ENCODE measurements at regions not wholly inside any gene's neighbourhood (a gene's known extent, or its start where the extent isn't known, plus 50 kb on each side); places are given as distances from the start of the nearest gene placed in this dataset.

DNA sequence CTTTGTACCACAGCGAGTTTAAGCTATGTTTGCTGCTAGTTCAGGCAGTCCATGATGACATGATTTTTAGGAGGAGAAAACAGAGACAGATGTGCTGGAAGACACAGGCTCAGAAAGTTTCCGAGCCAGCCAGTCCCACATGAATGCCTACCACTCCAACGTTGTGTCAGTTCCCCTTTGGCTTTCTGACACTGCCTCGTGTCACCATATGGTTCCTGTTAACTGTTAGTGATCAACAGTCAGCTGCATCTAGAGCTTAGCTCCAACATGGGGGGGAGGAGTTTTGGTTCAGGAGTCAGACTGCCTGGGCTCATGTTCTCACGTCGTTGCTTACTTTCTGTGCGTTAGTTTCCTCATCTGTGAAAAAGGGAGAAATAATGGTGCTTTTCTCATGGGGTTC, 343.7 kb downstream of the MID1IP1 start:
- no peak for DNase-seq

DNA sequence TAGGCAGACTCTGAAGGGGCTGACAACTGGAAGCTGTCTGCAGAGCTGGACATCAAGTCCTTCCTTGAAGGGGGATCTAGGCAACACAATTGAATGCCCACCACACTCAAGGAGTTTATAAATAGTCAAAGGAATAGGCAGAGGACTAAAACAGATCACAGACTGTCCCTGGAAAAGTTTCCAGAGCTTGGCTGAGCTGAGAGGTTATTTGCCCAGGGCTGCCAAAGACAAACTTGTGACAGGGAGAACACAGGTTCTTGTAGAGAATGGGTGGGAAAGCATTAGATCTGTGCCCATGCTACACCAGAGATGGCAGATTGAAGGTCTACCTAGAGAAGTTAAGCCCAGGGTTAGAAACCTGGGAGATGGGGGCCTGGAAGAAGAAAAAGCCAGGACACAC, 344.6 kb downstream of the MID1IP1 start:
- no peak for DNase-seq

DNA sequence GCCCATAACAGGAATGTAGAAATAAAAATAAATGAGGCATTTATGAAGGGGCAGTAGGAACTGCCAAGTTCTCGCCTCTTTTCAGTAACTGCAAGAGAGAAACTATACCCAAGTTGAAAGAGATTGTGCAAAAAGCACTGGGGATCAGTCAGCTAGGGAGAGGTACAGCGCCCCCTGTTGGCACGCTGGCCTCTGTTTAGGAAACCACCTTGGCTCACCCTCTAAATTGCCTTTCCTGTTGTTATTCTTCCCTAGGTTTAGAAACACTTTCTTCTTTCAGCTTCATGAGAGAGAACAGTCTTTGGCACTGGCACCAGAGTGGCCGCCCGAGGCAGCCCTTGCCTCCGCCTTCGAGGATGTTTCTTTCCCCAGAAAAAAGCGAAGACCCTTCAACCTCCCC, 348.5 kb downstream of the MID1IP1 start:
- peak; percentile 70 for DNase-seq

DNA sequence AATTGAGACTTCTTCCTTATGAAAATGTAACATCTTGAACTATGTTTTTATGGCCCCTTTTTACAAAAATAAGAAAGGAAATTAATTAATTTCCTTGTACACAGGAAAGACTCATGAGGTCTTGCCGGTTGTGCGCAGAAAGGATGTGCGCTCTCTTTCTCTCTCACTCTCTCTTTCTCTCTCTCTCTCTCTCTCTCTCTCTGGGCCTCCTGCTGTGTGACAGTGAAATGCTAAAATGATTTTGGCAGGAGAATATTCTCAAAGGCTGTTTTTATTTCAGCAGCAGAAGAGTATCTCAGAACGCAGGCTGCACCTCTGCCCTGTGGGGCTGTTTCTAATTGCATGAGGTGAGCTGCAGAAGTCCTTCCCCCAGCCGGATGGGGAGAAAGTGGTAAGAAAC, 349.0 kb downstream of the MID1IP1 start:
- DNase-seq: no peak

DNA sequence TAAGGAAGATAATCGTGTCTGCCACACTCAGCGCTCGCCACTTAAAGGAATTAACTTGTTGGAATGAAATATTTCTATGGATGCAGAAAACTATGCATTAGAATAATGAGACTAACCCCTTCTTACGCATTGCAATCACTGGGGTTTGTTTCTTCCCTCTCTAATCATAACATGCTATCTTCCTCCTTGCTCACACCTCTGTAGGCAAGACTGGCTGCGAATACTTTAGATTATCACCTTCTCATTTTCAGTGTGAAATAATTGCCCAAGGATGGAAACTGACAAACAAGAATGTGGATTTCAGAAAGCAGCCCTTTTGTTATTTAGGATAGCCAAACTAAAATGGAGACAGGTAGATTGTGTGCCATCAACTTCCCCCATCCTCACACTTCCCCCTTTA, 349.4 kb downstream of the MID1IP1 start:
- DNase-seq: no peak

DNA sequence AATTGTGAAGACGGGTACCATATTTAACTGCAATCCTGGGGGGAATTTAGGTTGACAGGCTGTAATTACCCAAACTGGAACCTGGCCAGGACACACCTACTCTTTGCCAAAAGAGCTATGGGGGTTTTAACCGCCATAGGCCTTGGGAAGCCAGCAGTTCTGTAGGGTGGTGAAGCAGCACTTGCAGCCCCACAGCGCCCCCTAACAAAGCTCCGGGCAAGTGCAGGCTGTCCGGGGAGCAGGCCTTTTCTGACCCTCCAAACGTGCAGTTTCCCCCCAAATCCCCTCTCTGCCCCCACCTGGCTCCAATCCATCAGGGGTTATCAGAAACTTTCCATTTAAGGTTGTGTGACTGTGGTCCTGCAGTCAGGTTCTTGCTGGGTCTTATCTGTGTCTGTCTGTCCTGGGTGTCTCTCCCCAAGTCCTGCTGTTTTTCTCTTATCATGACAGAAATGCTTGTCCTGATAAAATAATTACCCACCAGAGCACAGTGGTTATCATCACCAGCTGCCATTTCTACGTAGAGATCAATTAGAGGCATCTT, 350.9 kb downstream of the MID1IP1 start:
- peak; percentile 37 for DNase-seq

DNA sequence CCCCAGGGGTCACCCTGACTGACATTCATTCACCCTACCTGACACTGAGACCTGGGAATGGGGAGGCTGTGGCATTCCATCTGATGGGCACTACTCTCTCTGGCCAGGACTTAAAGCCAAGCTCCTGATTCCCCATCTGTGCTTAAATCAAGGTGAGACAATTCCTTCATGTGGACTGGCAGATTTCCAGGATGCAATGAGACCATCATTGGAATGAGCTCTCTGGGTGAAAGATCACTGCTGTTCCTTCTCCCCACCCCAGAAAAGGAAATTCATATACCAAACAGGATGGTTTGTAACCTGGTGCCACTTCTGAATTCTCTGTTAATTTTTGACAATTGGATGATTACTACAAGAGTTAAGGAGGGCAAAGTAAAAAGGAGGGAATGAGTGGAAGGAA, 354.8 kb downstream of the MID1IP1 start:
- no peak for DNase-seq

DNA sequence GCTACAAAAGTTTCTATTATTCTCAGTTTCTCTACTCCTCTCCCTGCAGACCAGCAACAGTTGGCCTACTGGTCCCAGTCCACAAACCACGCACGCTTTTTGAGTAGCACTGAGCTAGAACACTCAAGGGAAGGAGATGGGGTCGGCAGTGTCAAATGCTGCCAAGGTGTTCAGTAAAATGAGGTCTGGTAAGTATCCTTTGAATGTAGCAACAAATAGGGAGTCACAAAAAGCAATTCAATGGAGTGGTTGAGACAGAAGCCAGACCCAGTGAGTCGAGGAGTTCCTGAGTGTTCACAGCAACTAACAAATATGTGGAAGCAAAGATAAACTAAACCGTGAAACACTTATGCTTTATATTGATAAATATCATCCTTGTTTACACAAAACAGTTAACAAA, 355.7 kb downstream of the MID1IP1 start:
- no peak for DNase-seq

DNA sequence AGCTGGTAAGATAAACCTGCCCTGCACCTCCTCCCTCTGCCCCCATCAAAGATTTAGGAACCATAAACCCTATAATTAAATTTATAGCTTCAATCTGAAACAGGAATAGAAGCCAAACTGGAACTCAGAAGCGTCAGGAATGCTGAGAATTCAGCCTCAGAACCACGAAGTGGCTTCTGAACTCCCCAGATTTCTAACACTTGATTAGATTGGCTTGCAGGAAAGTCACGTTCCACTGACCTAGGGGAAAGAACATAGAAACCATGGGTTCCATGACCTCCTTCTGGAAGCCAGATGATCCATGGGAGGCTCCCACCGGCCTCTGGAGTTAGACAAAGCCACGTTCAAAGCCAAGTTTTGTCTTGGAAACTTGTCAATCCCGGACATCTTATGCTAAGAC, 356.5 kb downstream of the MID1IP1 start:
- DNase-seq: peak; percentile 21

DNA sequence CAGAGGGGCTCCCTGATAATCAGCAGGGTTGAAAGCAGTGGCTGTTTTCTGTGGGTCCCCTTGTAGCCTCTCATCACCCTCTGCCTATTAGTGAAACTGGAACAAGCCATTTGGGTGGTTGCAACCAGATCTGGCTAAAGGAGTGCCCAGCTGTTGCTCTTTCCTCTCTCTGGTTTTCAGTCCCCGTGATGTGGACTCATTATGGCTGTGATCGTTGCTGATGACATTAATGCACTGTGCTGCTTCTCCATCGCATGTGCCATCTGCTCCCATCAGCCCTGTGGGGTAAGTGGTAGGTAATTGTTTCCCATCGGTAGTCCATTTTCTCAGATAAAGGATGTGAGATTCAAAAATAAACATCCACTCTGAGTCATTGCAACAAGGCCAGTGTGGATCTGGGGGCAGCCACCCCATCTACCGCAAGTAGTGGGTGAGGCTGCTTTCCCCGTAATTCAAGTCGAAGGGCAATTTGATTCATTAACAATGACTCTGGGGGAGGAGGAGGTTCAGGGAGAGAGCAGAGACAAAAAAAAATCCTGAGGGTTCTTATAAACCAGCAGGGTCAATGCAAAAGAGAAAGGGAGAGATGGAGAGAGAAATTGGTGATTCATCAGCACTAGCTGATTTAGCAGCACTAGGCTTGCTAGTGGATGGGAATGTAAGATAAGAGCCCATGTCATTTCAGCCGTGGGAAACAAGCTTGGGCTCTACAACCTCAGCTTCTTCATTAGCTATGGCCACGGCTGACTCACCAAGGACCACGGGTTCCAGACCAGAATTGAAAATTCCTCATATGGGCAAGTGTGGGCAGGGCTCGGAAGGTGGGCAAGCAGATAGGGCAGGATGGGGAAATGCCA, 357.8 kb downstream of the MID1IP1 start:
- DNase-seq: peak; percentile 54

DNA sequence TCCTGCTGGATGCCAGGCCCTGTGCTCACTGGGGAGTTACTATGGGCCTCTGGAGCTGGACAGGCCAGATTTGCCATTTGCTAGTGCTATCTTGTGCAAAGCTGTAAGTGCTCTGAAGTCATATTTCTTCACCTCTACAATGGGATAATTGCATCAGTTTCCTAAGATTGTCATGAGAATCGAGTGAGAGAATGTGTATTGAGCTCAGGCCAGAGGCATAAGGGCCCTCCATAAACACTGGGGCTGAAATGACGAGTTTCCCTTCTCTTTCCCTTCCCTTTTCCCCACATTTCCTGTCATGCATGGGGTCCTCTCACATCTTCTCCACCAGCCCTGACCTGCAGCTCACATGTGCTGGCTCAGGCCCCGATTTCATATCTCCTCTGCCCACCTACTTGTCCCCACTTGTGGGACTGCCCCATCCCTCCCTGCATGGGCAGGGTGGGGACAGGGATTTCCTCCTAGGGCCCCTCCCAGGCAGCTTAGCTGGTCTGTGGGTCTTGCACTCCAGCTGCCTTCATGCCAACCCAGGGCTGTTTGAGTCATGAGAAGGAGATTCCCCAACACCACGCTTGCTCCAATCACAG, 358.8 kb downstream of the MID1IP1 start:
- no peak for DNase-seq

DNA sequence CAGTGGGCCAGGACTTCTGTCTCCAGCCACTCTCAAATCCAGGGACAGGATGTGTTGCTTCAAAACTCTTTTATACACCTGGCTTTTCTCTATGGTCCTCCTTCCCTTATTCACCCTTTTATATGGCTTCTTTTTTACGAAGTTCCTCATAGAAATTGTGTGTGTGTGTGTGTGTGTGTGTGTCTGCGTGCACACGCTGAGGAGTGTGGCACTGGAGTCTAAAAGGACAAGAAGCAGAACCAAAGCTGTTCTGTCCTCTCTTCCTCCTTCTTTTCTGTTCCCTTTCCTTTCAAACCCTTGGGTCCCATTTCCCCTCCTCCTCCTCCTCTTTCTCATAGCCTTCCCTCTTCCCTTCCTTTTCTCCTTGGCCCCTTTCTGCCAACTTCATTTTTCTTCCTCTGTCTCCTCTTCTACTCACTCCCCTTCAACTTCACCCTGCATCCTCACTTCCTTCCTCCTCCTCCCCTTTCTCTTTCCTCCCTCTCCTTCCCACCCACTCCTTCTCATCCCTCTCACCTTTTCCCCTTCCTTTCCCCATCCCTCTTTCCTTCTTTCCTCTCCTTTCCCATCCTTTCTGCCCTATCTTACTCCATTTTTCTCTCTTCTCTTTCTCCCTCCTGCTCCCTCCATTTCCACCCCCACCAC, 360.5 kb downstream of the MID1IP1 start:
- no peak for DNase-seq

DNA sequence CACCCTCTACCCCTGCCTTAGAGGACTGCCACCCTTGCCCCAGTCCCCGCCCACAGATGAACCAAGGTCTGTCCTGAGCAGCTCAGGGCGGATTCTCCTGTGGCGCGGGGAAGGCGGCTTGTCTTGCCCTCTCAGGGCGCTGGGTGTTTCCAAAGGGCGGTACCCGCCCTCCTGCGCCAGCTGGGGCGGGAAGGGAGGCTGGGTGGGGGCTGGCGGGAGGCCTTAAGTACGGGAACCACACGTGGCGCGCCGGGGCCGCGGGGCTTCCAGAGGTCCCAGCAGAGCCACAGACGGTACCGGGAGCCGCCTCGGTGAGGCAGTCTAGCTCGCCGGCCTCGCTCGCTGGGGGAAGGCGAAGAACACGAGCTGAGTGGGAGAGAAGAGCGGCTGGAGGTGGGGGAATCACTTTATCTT, 361.1 kb downstream of the MID1IP1 start:
- peak; percentile 48 for DNase-seq

DNA sequence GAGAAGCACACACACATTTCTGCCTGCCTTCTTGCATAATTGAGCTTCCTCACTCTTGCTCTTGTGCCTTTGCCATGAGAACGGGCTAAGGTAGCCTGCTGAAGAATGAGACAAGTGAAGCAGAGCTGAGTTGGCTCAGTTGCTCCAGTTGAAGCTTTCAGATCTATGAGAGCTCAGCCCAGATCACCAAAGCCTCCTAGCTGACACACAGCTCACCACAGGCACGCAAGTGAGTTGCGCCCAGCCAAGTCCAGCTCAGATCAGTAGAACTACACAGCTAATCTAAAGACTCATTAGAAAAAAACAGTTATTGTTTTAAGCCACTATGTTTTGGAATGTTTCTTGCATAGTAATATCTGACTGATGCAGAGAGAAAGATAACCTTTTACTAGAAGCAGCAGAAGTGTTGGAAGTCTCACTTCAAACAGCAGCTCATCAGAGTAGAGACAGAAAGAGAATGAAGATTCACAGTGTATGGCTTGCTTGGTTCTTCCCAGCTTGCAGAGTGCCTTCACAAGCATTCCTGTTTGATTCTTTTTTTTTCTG, 362.4 kb downstream of the MID1IP1 start:
- no peak for DNase-seq

DNA sequence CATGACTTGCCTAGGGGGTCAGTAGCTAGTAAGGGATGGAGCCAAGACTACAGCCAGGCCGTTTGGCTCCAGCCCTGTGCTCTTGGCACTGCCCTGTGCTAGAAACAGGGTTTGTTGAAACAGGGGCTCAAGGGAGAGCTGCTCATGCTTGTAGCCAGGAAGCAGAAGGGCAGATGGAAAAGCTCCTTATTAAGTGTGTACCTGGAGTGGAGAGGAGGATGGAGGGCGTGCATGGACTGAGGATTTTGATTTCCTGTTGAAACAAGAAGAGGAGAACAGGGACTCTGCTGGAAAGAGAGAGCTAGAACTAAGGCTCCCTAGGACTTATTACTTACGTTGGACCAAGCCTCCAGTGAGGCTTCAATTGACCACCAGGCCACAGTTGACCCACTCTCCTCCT, 363.0 kb downstream of the MID1IP1 start:
- DNase-seq: no peak

DNA sequence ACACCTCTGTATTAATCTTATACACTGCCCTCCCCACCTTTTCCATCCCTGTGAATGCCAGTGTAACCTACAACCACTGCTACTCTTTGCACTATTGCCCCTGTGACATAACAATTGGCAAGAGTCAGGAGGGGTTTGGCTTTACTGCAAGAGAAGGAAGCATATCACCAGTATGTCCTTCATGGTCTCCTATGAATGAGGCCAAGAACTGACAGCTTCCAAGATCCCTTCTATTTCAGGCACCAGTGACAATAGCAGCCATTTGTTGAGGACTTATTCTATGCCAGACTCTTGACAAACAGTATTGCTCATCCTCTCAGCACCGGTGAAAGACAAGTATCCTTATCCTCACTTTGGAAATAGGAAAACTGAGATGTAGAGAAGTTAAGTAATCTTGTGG, 363.9 kb downstream of the MID1IP1 start:
- no peak for DNase-seq

DNA sequence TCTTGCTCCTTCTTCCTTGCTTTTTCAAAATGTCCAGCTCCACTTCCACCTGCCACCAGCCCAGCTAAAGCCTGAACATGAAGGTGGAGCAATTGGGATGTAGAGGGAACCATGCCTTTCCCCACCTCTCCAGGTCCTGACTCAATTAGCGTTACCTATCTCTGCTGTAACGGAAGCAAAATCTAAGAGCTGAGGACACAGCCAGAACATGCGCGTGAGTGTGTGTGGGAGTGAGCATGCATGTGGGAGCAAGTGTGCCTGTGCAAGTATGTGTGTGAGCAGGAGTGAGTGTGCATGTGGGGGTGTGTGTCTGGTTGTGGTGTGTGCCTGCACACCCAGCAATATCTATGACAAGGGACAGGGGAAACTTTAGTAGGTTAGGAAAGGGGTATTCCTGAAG, 364.5 kb downstream of the MID1IP1 start:
- no peak for DNase-seq

DNA sequence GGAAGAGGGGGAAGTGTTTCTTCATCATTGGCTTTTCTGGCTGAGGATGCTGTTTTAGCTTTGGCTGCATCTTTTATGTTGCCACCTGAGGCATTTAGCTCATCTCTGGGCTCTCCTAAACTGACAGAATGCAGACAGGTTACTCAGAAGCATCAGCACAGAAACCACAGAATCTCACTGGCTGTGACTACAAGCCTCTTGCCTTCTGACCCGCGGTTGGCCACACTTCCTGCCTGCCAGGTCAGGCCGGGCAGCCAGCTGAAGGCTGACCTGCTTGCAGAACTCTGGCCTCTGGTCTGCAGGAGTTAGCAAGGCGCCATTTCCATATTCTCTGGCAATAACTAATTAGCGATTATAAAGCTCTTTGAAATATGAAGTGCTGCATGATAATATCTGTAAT, 366.5 kb downstream of the MID1IP1 start:
- no peak for DNase-seq

DNA sequence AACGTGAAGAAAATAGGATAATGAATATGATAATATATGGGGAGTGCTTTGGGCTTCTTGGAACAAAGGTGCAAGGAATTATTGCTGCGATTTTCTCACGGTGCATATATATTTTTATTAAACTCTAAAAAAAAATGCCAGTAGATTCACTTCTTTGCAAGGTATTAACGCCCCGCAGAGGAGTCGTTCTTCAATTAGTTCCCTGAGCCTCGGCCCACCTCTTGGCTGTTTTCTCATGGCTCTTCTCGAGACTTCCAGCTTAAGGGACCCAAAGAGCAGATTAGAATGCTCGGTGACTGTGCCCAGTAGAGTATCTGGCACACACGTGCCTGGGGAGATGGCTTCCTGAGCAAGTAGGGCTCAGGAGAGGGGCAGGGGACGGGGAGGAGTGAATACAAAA, 367.4 kb downstream of the MID1IP1 start:
- no peak for DNase-seq

DNA sequence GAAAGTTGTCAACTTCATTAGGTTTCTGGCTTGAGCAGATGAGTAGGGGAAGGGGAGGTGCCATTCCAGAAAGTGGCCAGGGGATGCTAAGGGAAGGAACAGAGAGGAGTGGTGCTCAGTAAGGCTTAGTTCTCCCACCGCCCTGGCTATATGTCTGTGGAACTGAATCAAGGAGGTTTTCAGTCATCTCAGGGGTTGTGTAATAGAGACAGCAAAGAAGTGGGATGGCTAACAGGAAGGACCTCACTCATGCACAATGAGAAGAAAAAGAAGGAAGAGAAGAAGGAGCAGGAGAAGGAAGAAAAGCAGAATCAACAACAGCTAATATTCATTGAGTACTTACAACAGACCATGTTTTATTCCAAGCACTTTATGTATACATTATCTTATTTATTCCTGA, 368.7 kb downstream of the MID1IP1 start:
- DNase-seq: no peak

DNA sequence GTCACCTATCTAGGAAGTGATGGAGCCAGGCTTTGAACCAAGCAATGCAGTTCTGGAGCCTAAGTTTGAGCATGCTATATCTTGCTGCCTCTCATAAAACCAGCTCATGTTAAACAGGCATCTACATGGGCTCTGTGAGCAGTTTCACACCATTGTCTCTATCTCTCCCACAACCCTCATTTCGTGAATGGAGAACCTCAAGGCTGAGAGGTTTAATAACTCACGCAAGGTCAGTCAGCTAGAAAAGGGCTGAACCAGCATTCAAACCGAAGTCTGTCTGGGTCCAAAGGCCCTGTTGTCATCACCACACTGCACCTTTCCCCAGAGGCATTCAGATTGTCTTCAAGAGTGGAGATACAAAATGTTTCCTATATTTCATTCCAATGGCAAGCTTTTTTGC, 369.2 kb downstream of the MID1IP1 start:
- no peak for DNase-seq

DNA sequence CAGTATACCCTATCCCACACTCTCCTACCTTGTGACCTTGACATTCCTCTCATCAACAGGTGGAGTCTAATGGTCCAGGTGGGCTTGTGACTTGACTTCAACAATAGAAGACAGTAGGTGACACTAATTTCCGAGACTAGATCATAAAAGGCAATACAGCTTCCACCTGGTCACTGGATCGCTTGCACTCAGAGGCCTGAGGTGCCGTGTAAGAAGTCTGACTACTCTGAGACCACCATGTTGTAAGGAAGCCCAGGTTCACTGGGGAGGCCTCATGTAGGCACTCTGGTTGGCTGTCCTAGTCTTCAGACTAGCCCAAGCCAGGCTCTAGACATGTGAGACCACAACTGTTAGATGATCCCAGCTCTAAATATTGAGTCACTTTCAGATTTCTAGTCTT, 370.4 kb downstream of the MID1IP1 start:
- DNase-seq: no peak

DNA sequence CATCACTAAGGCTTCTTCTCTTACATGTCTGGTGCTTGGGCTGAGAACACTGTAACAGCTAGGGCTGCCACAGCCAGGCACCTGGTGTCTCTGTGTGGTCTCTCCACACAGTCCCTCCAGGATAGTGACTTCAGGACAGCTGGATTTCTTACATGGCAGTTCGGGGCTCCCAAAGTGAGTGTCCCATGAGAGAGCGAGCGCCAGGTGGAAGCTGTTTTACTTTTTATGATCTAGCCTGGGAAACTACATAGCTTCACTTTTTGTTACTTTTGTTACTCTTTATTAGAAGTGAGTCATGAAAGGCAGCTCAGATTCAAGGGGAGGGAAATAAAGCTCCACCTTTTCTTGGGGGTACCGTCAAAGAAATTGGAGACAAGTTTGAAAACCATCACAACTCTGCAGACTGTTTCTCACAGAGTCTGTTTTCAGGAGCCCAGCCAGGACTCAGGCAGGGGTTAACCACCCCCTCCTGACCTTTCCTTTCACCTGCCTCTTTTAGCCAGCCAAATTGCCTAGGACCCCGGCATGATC, 373.0 kb downstream of the MID1IP1 start:
- no peak for DNase-seq

Data from tongue (tissue), 1 donor.